ENCODE measurements at regions not wholly inside any gene's neighbourhood (a gene's known extent, or its start where the extent isn't known, plus 50 kb on each side); places are given as distances from the start of the nearest gene placed in this dataset.

DNA sequence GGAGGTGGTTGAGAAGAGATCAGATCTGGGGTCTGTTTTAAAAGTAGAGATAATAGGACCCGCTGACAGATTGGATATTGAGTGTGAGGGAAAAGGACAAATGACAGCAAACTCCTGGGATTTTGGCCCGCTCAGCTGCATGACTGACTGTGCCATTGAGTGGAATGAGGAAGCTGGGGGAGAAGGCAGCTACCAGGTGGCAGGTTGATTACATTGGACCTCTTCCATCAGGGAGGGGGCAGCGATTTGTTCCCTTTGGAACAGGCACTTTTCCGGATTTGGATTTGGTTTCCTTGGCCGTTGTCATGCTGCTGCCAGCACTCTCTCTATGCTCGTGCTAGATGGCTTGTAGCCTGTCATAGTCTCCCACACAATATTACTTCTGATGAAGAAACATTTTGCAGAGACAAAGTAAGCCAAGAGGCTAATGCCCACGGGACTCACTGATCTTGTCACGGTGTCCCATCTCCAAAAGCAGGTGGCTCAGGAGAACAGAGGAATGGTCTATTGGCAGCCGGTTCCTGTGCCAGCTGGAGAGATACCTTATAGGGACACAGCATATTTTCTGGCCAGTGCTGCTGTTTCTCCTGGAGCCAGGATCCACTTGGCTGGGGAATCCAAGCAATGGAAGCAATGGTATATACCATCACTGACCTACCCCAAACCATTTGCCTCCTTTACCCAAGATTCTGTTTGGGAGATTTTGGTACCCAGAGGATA lies 69.1 kb upstream of the WAC start:
- TF ChIP-seq BACH2 (CRISPR knock-in tag; IDR thresholded peaks at IDR 0.05; ENCODE audit: borderline replicate concordance) (no peak), ZNF565 (CRISPR knock-in tag; conservative IDR thresholded peaks at IDR 0.05; ENCODE audit: low read depth) (no peak), ZFP30 (CRISPR knock-in tag; IDR thresholded peaks at IDR 0.05) (no peak), ZC3H10 (CRISPR knock-in tag; IDR thresholded peaks at IDR 0.05) (no peak), ZFP3 (CRISPR knock-in tag; IDR thresholded peaks at IDR 0.05) (no peak), PPARA (CRISPR knock-in tag; IDR thresholded peaks at IDR 0.05; ENCODE audit: borderline replicate concordance) (no peak), GLIS3 (CRISPR knock-in tag; IDR thresholded peaks at IDR 0.05) (no peak), SNAI2 (CRISPR knock-in tag; IDR thresholded peaks at IDR 0.05) (no peak), OSR1 (CRISPR knock-in tag; IDR thresholded peaks at IDR 0.05) (no peak)
- TF ChIP-seq, protein P1, sequence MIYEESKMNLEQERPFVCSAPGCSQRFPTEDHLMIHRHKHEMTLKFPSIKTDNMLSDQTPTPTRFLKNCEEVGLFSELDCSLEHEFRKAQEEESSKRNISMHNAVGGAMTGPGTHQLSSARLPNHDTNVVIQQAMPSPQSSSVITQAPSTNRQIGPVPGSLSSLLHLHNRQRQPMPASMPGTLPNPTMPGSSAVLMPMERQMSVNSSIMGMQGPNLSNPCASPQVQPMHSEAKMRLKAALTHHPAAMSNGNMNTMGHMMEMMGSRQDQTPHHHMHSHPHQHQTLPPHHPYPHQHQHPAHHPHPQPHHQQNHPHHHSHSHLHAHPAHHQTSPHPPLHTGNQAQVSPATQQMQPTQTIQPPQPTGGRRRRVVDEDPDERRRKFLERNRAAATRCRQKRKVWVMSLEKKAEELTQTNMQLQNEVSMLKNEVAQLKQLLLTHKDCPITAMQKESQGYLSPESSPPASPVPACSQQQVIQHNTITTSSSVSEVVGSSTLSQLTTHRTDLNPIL (CRISPR knock-in tag; IDR thresholded peaks at IDR 0.05; ENCODE audit: low read depth) = no peak
- TF ChIP-seq, protein P2, sequence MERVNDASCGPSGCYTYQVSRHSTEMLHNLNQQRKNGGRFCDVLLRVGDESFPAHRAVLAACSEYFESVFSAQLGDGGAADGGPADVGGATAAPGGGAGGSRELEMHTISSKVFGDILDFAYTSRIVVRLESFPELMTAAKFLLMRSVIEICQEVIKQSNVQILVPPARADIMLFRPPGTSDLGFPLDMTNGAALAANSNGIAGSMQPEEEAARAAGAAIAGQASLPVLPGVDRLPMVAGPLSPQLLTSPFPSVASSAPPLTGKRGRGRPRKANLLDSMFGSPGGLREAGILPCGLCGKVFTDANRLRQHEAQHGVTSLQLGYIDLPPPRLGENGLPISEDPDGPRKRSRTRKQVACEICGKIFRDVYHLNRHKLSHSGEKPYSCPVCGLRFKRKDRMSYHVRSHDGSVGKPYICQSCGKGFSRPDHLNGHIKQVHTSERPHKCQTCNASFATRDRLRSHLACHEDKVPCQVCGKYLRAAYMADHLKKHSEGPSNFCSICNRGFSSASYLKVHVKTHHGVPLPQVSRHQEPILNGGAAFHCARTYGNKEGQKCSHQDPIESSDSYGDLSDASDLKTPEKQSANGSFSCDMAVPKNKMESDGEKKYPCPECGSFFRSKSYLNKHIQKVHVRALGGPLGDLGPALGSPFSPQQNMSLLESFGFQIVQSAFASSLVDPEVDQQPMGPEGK (CRISPR knock-in tag; IDR thresholded peaks at IDR 0.05; ENCODE audit: borderline replicate concordance) = no peak
